ENCODE measurements at regions not wholly inside any gene's neighbourhood (a gene's known extent, or its start where the extent isn't known, plus 50 kb on each side); places are given as distances from the start of the nearest gene placed in this dataset.

GRCh38 chr2:144796164-144796563 lies 276.2 kb upstream of the ZEB2 start:
- TF ChIP-seq CTCF (IDR thresholded peaks at IDR 0.05; ENCODE audit: insufficient read depth, low read length) (no peak), POLR2AphosphoS5 (IDR thresholded peaks at IDR 0.05; ENCODE audit: low read depth) (no peak)

Measured in HL-60 (cell line).